ENCODE measurements at regions not wholly inside any gene's neighbourhood (a gene's known extent, or its start where the extent isn't known, plus 50 kb on each side); places are given as distances from the start of the nearest gene placed in this dataset.

- TF ChIP-seq CUX1 (IDR thresholded peaks at IDR 0.05; ENCODE audit: insufficient replicate concordance, low read depth, low read length) (no peak), JUNB (IDR thresholded peaks at IDR 0.05) (no peak), SIN3A (IDR thresholded peaks at IDR 0.05; ENCODE audit: low read depth, low read length) (no peak)
These were observed 132.2 kb downstream of the KLF13 start (continued) for GRCh38 chr15:31458596-31459399.

- FAIRE-seq (no peak), DNase-seq (ENCODE audit: low read depth, low spot score) (no peak), ATAC-seq (peak; percentile 27)
- in situ Hi-C loops (cut with MboI) (no loop called here), intact Hi-C loops (cut with micrococcal nuclease; ENCODE audit: unreplicated experiment) (no loop called here)
- no peaks in the 10 kb centered on the region for H4K20me1 ChIP-seq (ENCODE audit: control insufficient read depth, insufficient read depth)
- CTCF ChIA-PET: interaction anchor here (0.6 to 4.6 kb wide), 14 partner anchors 14 to 707 kb away, joined by 3 to 46 read pairs (median 3); no protein-coding TSS in a partner anchor
- no peaks in the 10 kb centered on the region; the same call in 2 of the 3 replicates for H3K9me3 ChIP-seq (replicated peaks; ENCODE audit: control insufficient read depth, insufficient read depth, low read length)
- SMC1A ChIA-PET (ENCODE audit: uncharacterized antibody, unreplicated experiment): interaction anchor here (0.8 to 4.3 kb wide), 16 partner anchors 8 to 458 kb away, joined by 3 to 39 read pairs (median 4); no protein-coding TSS in a partner anchor
- H3K27me3 ChIP-seq (replicated peaks in 1 of 2; ENCODE audit: control insufficient read depth in 2 of 2, insufficient read depth in 2 of 2, low read length in 1 of 2): no peaks in the 10 kb centered on the region
- H3K4me2 ChIP-seq (ENCODE audit: control insufficient read depth, insufficient read depth): peak overlapping the region; percentile 81
- peak overlapping the region; percentile 24; the same call in 1 of the 2 replicates for H3K4me3 ChIP-seq
- H3K9ac ChIP-seq (ENCODE audit: control insufficient read depth, insufficient read depth, low read length): no peak overlapping the region
- H3K36me3 ChIP-seq (ENCODE audit: control insufficient read depth in 2 of 2, insufficient read depth in 2 of 2, low read length in 1 of 2): no peaks in the 10 kb centered on the region
- WGBS (ENCODE audit: insufficient coverage, insufficient replicate concordance, low lambda C conversion rate, missing lambda C conversion rate): 35% methylated on average over 1 of the region's 1 CpG
- H3K27ac ChIP-seq (ENCODE audit: control insufficient read depth, insufficient read depth): peak overlapping the region; percentile 24; the same call in 1 of the 2 replicates
- RAD21 ChIA-PET (ENCODE audit: unreplicated experiment): interaction anchor here (0.9 to 6.2 kb wide), 14 partner anchors 9 to 245 kb away, joined by 3 to 72 read pairs (median 4); partner anchors contain the start of gene KLF13
- no peaks in the 10 kb centered on the region for H3K79me2 ChIP-seq (ENCODE audit: control insufficient read depth, insufficient read depth, low read length)
- POLR2A ChIA-PET: interaction anchor here (0.7 to 4.1 kb wide), 8 partner anchors 10 to 228 kb away, joined by 3 to 32 read pairs (median 5); no protein-coding TSS in a partner anchor
- no TSS peak for BruUV-seq (replicated peaks)
- peaks cover 27% of the 10 kb centered on the region for H3K4me1 ChIP-seq (ENCODE audit: control insufficient read depth, insufficient read depth, low read length)
- no peak overlapping the region for H2AFZ ChIP-seq (ENCODE audit: control insufficient read depth, low read depth, low read length)
- TF ChIP-seq RELB (IDR thresholded peaks at IDR 0.05; ENCODE audit: low read depth) (peak; percentile 58; the same call in 1 of the 2 replicates), EP300 (IDR thresholded peaks at IDR 0.05; ENCODE audit: borderline replicate concordance in 1 of 2, control insufficient read depth in 1 of 2, low read depth in 2 of 2, low read length in 2 of 2) (peak in 1 of 2 experiments; percentile 6; a peak in 1 of 4 replicates), NFIC (IDR thresholded peaks at IDR 0.05; ENCODE audit: low read depth, low read length) (no peak; the same call in 1 of the 2 replicates), PML (IDR thresholded peaks at IDR 0.05; ENCODE audit: low read length) (0 out of 2 replicates have a peak, but pooled peaks have one; percentile 50), IKZF1 (conservative IDR thresholded peaks at IDR 0.05) (no peak), ZNF24 (IDR thresholded peaks at IDR 0.05) (no peak), POU2F2 (IDR thresholded peaks at IDR 0.05; ENCODE audit: borderline replicate concordance, low read depth, low read length) (no peak), NFYB (IDR thresholded peaks at IDR 0.05; ENCODE audit: insufficient read depth, low read depth, low read length) (no peak), RUNX3 (IDR thresholded peaks at IDR 0.05; ENCODE audit: low read length) (no peak), PBX3 (IDR thresholded peaks at IDR 0.05; ENCODE audit: insufficient replicate concordance, low read depth, low read length) (no peak)
These were observed 132.7 kb downstream of the KLF13 start for GRCh38 chr15:31459400-31459748.

Measured in GM12878 (cell line).